Spleen (tissue), 7 donors: ENCODE measurements at regions not wholly inside any gene's neighbourhood (a gene's known extent, or its start where the extent isn't known, plus 50 kb on each side); places are given as distances from the start of the nearest gene placed in this dataset.

Source experiments
- POLR2A ChIP-seq, 3 donors: fragments of 450-650 bp; IDR thresholded peaks; one replicate each; pipeline ENCODE4 v1.5.1; 2017; ENCODE audit warnings: antibody characterized with exemption in 3 of 3, mild to moderate bottlenecking in 1 of 3
- TF ChIP-seq, protein P1 (sequence below), 11 experiments: fragments of 200-600 bp in 7 of 11; fragments of 450-650 bp in 4 of 11; sonication (generic) in 4 of 11; IDR thresholded peaks in 8 of 11; conservative IDR thresholded peaks in 3 of 11; 1 replicate in 7 of 11; 2 replicates in 4 of 11; pipeline versions ENCODE4 v1.4.0 to v1.8.0; 2016 to 2021; ENCODE audit warnings: antibody characterized with exemption in 11 of 11, inconsistent platforms in 4 of 11, mild to moderate bottlenecking in 1 of 11
- donor health status: DM: no; HTN: no; CAD: no; lungs with moderate emphysema.
- donor health status: DM: no; HTN: no; CAD: no.
- donor health status: DM: no; HTN: no; CAD: no.

DNA sequence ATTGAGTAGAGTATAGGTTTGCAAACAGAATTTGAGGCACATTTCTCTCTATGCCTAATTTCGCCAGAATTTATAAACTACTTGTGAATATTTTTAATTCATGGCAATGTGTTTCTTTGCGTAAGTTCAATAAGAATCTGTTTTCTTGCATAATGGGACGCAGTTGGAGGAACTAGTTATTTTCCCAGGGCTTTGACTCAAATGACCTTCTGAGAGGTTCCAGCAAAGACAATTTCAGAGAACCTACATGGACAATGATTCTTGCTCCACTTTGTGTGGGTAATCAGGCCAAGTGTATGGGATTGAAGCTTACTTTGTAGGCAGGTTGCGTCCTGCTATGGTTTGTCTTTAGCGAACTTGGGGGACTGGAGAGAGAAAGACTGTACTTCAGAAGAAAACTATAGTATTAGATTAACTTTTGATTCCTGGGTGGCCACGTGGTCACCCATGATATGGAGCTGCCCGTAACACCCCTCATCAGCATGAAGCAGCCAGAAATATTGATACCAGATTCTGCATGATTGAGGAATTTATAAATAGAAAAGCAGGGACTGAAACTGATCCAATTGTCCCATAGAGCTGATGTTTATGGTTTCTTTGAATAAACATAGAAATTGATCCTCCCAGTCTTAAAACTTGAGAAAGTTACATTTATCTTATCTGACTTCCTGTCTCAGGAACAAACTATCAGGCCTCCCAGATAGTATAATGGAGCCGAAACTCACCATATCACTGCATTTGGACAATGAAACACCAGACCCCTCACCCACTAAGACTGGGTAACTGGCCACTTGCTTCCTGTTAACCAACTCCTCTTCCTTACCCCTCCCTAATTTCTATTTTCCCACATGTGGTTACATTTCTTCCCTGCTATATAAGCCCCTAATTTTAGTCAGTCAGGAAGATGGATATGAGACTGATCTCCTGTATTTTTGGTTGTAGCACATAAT is 815.3 kb upstream of the HS6ST1 start:
- TF ChIP-seq, protein P1, sequence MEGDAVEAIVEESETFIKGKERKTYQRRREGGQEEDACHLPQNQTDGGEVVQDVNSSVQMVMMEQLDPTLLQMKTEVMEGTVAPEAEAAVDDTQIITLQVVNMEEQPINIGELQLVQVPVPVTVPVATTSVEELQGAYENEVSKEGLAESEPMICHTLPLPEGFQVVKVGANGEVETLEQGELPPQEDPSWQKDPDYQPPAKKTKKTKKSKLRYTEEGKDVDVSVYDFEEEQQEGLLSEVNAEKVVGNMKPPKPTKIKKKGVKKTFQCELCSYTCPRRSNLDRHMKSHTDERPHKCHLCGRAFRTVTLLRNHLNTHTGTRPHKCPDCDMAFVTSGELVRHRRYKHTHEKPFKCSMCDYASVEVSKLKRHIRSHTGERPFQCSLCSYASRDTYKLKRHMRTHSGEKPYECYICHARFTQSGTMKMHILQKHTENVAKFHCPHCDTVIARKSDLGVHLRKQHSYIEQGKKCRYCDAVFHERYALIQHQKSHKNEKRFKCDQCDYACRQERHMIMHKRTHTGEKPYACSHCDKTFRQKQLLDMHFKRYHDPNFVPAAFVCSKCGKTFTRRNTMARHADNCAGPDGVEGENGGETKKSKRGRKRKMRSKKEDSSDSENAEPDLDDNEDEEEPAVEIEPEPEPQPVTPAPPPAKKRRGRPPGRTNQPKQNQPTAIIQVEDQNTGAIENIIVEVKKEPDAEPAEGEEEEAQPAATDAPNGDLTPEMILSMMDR (IDR thresholded peaks at IDR 0.05 in 8 of 11, conservative IDR thresholded peaks at IDR 0.05 in 3 of 11), result no peak
- no peak for TF ChIP-seq POLR2A (IDR thresholded peaks at IDR 0.05)
